ENCODE measurements at regions not wholly inside any gene's neighbourhood (a gene's known extent, or its start where the extent isn't known, plus 50 kb on each side); places are given as distances from the start of the nearest gene placed in this dataset.

- no peaks in the 10 kb centered on the region for H3K36me3 Mint-ChIP-seq
- no peaks in the 10 kb centered on the region for H4K20me1 ChIP-seq (ENCODE audit: low read depth)
- no peak overlapping the region for H3K4me3 Mint-ChIP-seq
- peaks cover 10% of the 10 kb centered on the region for H3K4me1 ChIP-seq
- H3K4me1 Mint-ChIP-seq, result no peaks in the 10 kb centered on the region
- H3K9me3 ChIP-seq (ENCODE audit: low read depth), result peaks cover 5% of the 10 kb centered on the region
- TF ChIP-seq EZH2phosphoT487 (IDR thresholded peaks at IDR 0.05), result no peak
- TF ChIP-seq CTCF (IDR thresholded peaks at IDR 0.05), result no peak
- no peak for TF ChIP-seq EZH2 (IDR thresholded peaks at IDR 0.05)
- H3K27ac Mint-ChIP-seq, result no peak overlapping the region
- DNase-seq (ENCODE audit: low spot score), result no peak
- H3K9me3 Mint-ChIP-seq, result peaks cover 9% of the 10 kb centered on the region
- H3F3A ChIP-seq (ENCODE audit: low read depth), result no peaks in the 10 kb centered on the region
- no peaks in the 10 kb centered on the region for H3K79me2 ChIP-seq (ENCODE audit: low read depth)
- no peak overlapping the region for H3K4me3 ChIP-seq
- no peak overlapping the region for H2AFZ ChIP-seq (replicated peaks)
- H3K27me3 Mint-ChIP-seq (ENCODE audit: insufficient read depth, low read depth), result no peaks in the 10 kb centered on the region
- H3K36me3 ChIP-seq, result no peaks in the 10 kb centered on the region
- no peaks in the 10 kb centered on the region for H3K27me3 ChIP-seq
- H3K4me2 ChIP-seq, result no peak overlapping the region
- no peak overlapping the region for H3K27ac ChIP-seq
- H3K9ac ChIP-seq, result no peak overlapping the region
Measured at GRCh38 chr6:105893741-105894140, 192.4 kb upstream of the PRDM1 start.

GRCh38 chr6:105892577-105893262 is 193.4 kb upstream of the PRDM1 start:
- Histone ChIP-seq H3K36me3 (no peaks in the 10 kb centered on the region), H3K79me2 (ENCODE audit: low read depth) (no peaks in the 10 kb centered on the region), H3K4me3 (no peak overlapping the region), H2AFZ (replicated peaks) (no peak overlapping the region), H3K27ac (no peak overlapping the region), H3K4me1 (peaks cover 10% of the 10 kb centered on the region), H3K9ac (no peak overlapping the region), H3F3A (ENCODE audit: low read depth) (no peaks in the 10 kb centered on the region), H3K9me3 (ENCODE audit: low read depth) (peaks cover 5% of the 10 kb centered on the region), H3K27me3 (no peaks in the 10 kb centered on the region), H3K4me2 (no peak overlapping the region), H4K20me1 (ENCODE audit: low read depth) (no peaks in the 10 kb centered on the region)
- no peaks in the 10 kb centered on the region for H3K27me3 Mint-ChIP-seq (ENCODE audit: insufficient read depth, low read depth)
- no peak overlapping the region for H3K27ac Mint-ChIP-seq
- no peaks in the 10 kb centered on the region for H3K4me1 Mint-ChIP-seq
- H3K9me3 Mint-ChIP-seq, result peaks cover 9% of the 10 kb centered on the region
- no peak overlapping the region for H3K4me3 Mint-ChIP-seq
- DNase-seq (ENCODE audit: low spot score), result no peak
- H3K36me3 Mint-ChIP-seq, result no peaks in the 10 kb centered on the region
- TF ChIP-seq EZH2phosphoT487 (IDR thresholded peaks at IDR 0.05), result no peak
- TF ChIP-seq EZH2 (IDR thresholded peaks at IDR 0.05), result no peak
- TF ChIP-seq CTCF (IDR thresholded peaks at IDR 0.05), result no peak

GRCh38 chr6:105890521-105891244 is 195.5 kb upstream of the PRDM1 start:
- no peak overlapping the region for H3K27ac ChIP-seq
- H3K79me2 ChIP-seq (ENCODE audit: low read depth), result no peaks in the 10 kb centered on the region
- no peaks in the 10 kb centered on the region for H3K36me3 ChIP-seq
- H4K20me1 ChIP-seq (ENCODE audit: low read depth), result no peaks in the 10 kb centered on the region
- no peak overlapping the region for H3K27ac Mint-ChIP-seq
- no peak overlapping the region for H3K4me2 ChIP-seq
- H3F3A ChIP-seq (ENCODE audit: low read depth), result no peaks in the 10 kb centered on the region
- no peaks in the 10 kb centered on the region for H3K4me1 ChIP-seq
- H3K36me3 Mint-ChIP-seq, result no peaks in the 10 kb centered on the region
- DNase-seq (ENCODE audit: low spot score), result no peak
- TF ChIP-seq CTCF (IDR thresholded peaks at IDR 0.05) (no peak), EZH2phosphoT487 (IDR thresholded peaks at IDR 0.05) (no peak), EZH2 (IDR thresholded peaks at IDR 0.05) (no peak)
- H3K9ac ChIP-seq, result no peak overlapping the region
- no peaks in the 10 kb centered on the region for H3K4me1 Mint-ChIP-seq
- H3K4me3 Mint-ChIP-seq, result no peak overlapping the region
- H3K27me3 ChIP-seq, result no peaks in the 10 kb centered on the region
- H2AFZ ChIP-seq (replicated peaks), result no peak overlapping the region
- H3K9me3 ChIP-seq (ENCODE audit: low read depth), result peaks cover 5% of the 10 kb centered on the region
- no peak overlapping the region for H3K4me3 ChIP-seq
- peaks cover 9% of the 10 kb centered on the region for H3K9me3 Mint-ChIP-seq
- H3K27me3 Mint-ChIP-seq (ENCODE audit: insufficient read depth, low read depth), result no peaks in the 10 kb centered on the region

Measured in neural progenitor cell (in vitro differentiated cells).